ENCODE measurements at regions not wholly inside any gene's neighbourhood (a gene's known extent, or its start where the extent isn't known, plus 50 kb on each side); places are given as distances from the start of the nearest gene placed in this dataset.

- Histone ChIP-seq H3K9me3 (no peaks in the 10 kb centered on the region), H3K27ac (no peak overlapping the region), H3K4me3 (no peak overlapping the region), H3K4me1 (no peaks in the 10 kb centered on the region), H3K4me2 (no peak overlapping the region)
- no peak for ATAC-seq
- no peak for TF ChIP-seq HDAC2 (IDR thresholded peaks at IDR 0.05)
- no peak for TF ChIP-seq NPAS2 (CRISPR knock-in tag; IDR thresholded peaks at IDR 0.05; ENCODE audit: borderline replicate concordance)
- TF ChIP-seq, protein P1, sequence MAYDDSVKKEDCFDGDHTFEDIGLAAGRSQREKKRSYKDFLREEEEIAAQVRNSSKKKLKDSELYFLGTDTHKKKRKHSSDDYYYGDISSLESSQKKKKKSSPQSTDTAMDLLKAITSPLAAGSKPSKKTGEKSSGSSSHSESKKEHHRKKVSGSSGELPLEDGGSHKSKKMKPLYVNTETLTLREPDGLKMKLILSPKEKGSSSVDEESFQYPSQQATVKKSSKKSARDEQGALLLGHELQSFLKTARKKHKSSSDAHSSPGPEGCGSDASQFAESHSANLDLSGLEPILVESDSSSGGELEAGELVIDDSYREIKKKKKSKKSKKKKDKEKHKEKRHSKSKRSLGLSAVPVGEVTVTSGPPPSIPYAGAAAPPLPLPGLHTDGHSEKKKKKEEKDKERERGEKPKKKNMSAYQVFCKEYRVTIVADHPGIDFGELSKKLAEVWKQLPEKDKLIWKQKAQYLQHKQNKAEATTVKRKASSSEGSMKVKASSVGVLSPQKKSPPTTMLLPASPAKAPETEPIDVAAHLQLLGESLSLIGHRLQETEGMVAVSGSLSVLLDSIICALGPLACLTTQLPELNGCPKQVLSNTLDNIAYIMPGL (CRISPR knock-in tag; IDR thresholded peaks at IDR 0.05; ENCODE audit: borderline replicate concordance): no peak
- TF ChIP-seq RFX5 (IDR thresholded peaks at IDR 0.05): no peak
- no peak for TF ChIP-seq EHF (CRISPR knock-in tag; IDR thresholded peaks at IDR 0.05)
- ChIA-PET POLR2A (no interaction called here), CTCF (no interaction called here)
- no peak for FAIRE-seq
- 33% methylated on average over 3 of the region's 3 CpGs for WGBS (ENCODE audit: missing lambda C conversion rate)
- no peak for DNase-seq (ENCODE audit: low read depth in 1 of 2, low spot score in 1 of 2)
Observed at GRCh38 chr5:16392718-16393117, 72.9 kb downstream of the ZNF622 start.

DNA sequence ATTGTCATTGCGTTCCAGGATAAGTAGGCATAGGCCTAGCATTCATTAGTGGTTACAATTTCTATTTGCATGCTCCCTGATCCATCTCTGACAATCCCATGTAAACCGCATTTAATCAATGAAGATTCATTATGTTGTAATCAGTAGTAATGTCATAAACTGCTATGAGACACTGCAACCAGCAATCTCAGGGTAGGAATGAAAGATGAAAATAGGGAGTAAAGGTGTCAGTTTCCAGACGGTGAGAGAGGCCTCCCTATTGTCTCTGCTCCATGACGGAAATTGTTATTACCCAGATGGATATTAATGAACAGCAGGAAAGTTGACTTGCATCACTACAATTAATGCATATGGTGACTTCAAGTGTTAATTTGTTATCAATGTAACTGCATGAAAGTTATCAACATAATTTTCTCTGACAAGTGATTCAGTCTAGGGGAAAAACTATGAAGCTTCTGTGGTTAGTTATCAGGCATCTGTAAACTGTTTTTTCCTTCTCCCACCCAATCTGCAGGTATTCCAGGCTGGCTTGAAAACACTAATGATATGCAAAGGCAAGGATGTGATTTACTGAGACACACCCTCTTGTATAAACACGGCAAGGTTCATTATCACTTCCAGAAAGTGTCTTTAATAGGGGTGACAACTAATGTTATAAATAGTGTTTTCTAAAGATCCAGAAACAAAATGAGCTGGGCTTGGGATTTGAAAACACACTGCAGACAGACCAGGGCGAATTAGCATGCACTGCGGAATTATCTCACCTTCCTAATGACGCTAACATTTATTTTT is 73.5 kb downstream of the ZNF622 start:
- Histone ChIP-seq H3K4me3 (no peak overlapping the region), H3K9me3 (no peaks in the 10 kb centered on the region), H3K4me1 (no peaks in the 10 kb centered on the region), H3K4me2 (no peak overlapping the region), H3K27ac (no peak overlapping the region)
- ChIA-PET CTCF (interaction anchor here (0.6 kb wide), 1 partner anchor 1734 kb away, joined by 4 read pairs; no protein-coding TSS in a partner anchor), POLR2A (no interaction called here)
- TF ChIP-seq NR3C1 (IDR thresholded peaks at IDR 0.05) (no peak), RFX5 (IDR thresholded peaks at IDR 0.05) (no peak), RARB (CRISPR knock-in tag; IDR thresholded peaks at IDR 0.05) (no peak), E2F6 (IDR thresholded peaks at IDR 0.05; ENCODE audit: borderline replicate concordance, low read depth) (no peak), EHF (CRISPR knock-in tag; IDR thresholded peaks at IDR 0.05) (no peak), CBX8 (IDR thresholded peaks at IDR 0.05) (no peak), CBX2 (IDR thresholded peaks at IDR 0.05; ENCODE audit: borderline replicate concordance, low read depth) (no peak), HOXB5 (CRISPR knock-in tag; IDR thresholded peaks at IDR 0.05) (no peak)
- WGBS (ENCODE audit: missing lambda C conversion rate): 53% methylated on average over 8 of the region's 8 CpGs
- DNase-seq (ENCODE audit: low read depth in 1 of 2, low spot score in 1 of 2) (no peak), FAIRE-seq (no peak), ATAC-seq (no peak)

DNA sequence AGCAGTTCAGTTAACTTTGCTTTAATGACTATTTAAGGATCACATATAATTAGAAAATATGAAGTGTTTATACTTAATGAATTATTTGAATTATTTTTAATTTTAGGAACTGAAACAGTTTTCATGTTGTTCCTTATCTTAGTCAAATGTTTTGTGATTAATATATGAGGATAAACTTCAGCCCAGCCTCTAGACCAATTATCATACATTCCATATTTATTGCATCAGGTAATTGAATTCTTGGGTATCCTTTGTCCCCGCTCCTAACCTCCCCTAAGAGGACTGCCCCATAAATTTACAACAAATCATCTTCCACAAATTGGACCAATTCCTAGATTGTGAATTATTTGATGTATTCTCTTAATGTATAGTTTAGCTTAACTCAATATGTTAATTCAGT is 74.8 kb downstream of the ZNF622 start:
- no peak overlapping the region for H3K27ac ChIP-seq
- H3K4me2 ChIP-seq: no peak overlapping the region
- TF ChIP-seq FOXS1 (CRISPR knock-in tag; IDR thresholded peaks at IDR 0.05) (no peak), POLR2A (IDR thresholded peaks at IDR 0.05; ENCODE audit: low read length) (no peak), HOXA7 (CRISPR knock-in tag; IDR thresholded peaks at IDR 0.05) (no peak), CHD4 (IDR thresholded peaks at IDR 0.05; ENCODE audit: borderline replicate concordance) (no peak), KDM5A (IDR thresholded peaks at IDR 0.05) (no peak), ZSCAN20 (CRISPR knock-in tag; IDR thresholded peaks at IDR 0.05) (no peak), CTCF (IDR thresholded peaks at IDR 0.05) (no peak), POLR2AphosphoS2 (conservative IDR thresholded peaks at IDR 0.05; ENCODE audit: low read length) (no peak), EHF (CRISPR knock-in tag; IDR thresholded peaks at IDR 0.05) (no peak), JUN (IDR thresholded peaks at IDR 0.05) (no peak)
- no peak overlapping the region for H3K4me3 ChIP-seq
- POLR2A ChIA-PET: no interaction called here
- WGBS (ENCODE audit: missing lambda C conversion rate): 37% methylated on average over 1 of the region's 1 CpG
- ATAC-seq: no peak
- DNase-seq (ENCODE audit: low read depth in 1 of 2, low spot score in 1 of 2): no peak
- CTCF ChIA-PET: no interaction called here
- FAIRE-seq: no peak
- H3K4me1 ChIP-seq: no peaks in the 10 kb centered on the region
- H3K9me3 ChIP-seq: no peaks in the 10 kb centered on the region
